HUES6 (cell line): ENCODE measurements at regions not wholly inside any gene's neighbourhood (a gene's known extent, or its start where the extent isn't known, plus 50 kb on each side); places are given as distances from the start of the nearest gene placed in this dataset.

Source experiments
- H3K27ac ChIP-seq: 2 replicates; pipeline ENCODE4 v1.7.0; 2013; ENCODE audit warnings: low read depth, mild to moderate bottlenecking, low read length, inconsistent platforms
- H3K27me3 ChIP-seq: 2 replicates; pipeline ENCODE4 v1.6.1; 2013; ENCODE audit warnings: low read length; ENCODE audit not compliant: control insufficient read depth, insufficient read depth
- H3K36me3 ChIP-seq: 2 replicates; pipeline ENCODE4 v1.6.1; 2013; ENCODE audit warnings: low read length; ENCODE audit not compliant: control insufficient read depth, insufficient read depth
- H3K4me1 ChIP-seq: 2 replicates; pipeline ENCODE4 v1.6.1; 2013; ENCODE audit warnings: low read length; ENCODE audit not compliant: control insufficient read depth, insufficient read depth
- H3K4me3 ChIP-seq: 2 replicates; pipeline ENCODE4 v1.5.1; 2013; ENCODE audit warnings: low read depth, low read length
- H3K9ac ChIP-seq: one replicate; pipeline ENCODE4 v1.6.1; 2013; ENCODE audit warnings: mild to moderate bottlenecking, low read length
- H3K9me3 ChIP-seq: 2 replicates; pipeline ENCODE4 v1.6.1; 2013; ENCODE audit warnings: low read depth, low read length; ENCODE audit not compliant: control insufficient read depth, insufficient read depth

DNA sequence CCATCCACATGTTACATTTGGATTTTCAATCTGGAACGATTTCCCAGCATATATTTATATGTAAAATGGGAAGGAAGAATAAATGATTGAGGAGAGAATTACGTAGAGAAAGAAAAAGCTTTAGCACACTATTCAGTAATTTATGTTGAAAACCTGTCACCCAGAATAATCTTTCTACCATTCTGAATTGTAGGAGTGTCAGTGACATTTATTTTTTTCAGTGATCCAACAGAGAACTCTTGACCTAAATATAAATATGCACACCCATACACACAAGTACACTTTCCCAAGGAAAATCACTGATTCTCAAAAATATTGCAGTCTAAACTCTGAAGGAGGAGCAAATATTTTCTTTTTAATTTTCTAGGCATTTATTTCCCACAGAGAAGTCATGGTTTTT is 140.2 kb upstream of the LRP1B start:
- H3K9me3 ChIP-seq = no peaks in the 10 kb centered on the region
- no peaks in the 10 kb centered on the region for H3K27me3 ChIP-seq
- no peak overlapping the region for H3K4me3 ChIP-seq
- H3K27ac ChIP-seq = no peak overlapping the region
- no peak overlapping the region for H3K9ac ChIP-seq
- no peaks in the 10 kb centered on the region for H3K36me3 ChIP-seq
- no peaks in the 10 kb centered on the region for H3K4me1 ChIP-seq

GRCh38 chr2:142270291-142270690 is 139.5 kb upstream of the LRP1B start:
- Histone ChIP-seq H3K9ac (no peak overlapping the region), H3K27ac (no peak overlapping the region), H3K36me3 (no peaks in the 10 kb centered on the region), H3K4me1 (no peaks in the 10 kb centered on the region), H3K9me3 (no peaks in the 10 kb centered on the region), H3K27me3 (no peaks in the 10 kb centered on the region), H3K4me3 (no peak overlapping the region)

GRCh38 chr2:142259356-142259755 is 128.5 kb upstream of the LRP1B start:
- no peaks in the 10 kb centered on the region for H3K27me3 ChIP-seq

GRCh38 chr2:142254031-142254430 is 123.2 kb upstream of the LRP1B start:
- H3K4me1 ChIP-seq = no peaks in the 10 kb centered on the region
- H3K4me3 ChIP-seq = no peak overlapping the region
- H3K9ac ChIP-seq = no peak overlapping the region

More at GRCh38 chr2:142259356-142259755, 128.5 kb upstream of the LRP1B start:
- Histone ChIP-seq H3K4me1 (no peaks in the 10 kb centered on the region), H3K9ac (no peak overlapping the region), H3K4me3 (no peak overlapping the region), H3K9me3 (no peaks in the 10 kb centered on the region), H3K36me3 (no peaks in the 10 kb centered on the region), H3K27ac (no peak overlapping the region)

DNA sequence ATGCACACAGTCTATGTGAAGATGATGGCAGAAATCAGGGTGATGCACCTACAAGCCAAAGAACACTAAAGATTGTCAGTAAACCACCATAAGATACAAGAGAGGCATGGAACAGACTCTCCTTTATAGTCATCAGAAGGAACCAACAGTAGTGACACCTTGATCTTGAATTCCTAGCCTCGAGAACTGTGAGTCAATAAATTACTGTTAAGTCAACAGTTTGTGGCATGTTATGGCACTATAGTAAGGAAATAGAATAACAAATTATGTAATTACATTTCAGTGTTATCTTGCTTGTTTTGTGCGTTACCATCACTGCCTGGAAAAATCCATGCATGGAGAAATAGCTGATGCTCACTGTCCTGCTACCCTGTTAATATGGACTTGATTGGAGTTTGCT is 110.2 kb upstream of the LRP1B start:
- H3K9me3 ChIP-seq = peaks cover 3% of the 10 kb centered on the region; the same call in 1 of the 2 replicates
- no peaks in the 10 kb centered on the region for H3K4me1 ChIP-seq
- H3K27me3 ChIP-seq = no peaks in the 10 kb centered on the region
- no peak overlapping the region for H3K27ac ChIP-seq
- no peak overlapping the region for H3K4me3 ChIP-seq
- no peaks in the 10 kb centered on the region for H3K36me3 ChIP-seq
- no peak overlapping the region for H3K9ac ChIP-seq

More at GRCh38 chr2:142254031-142254430, 123.2 kb upstream of the LRP1B start:
- Histone ChIP-seq H3K27me3 (no peaks in the 10 kb centered on the region), H3K9me3 (no peaks in the 10 kb centered on the region), H3K27ac (no peak overlapping the region), H3K36me3 (no peaks in the 10 kb centered on the region)

GRCh38 chr2:142236181-142236580 is 105.4 kb upstream of the LRP1B start:
- no peak overlapping the region for H3K27ac ChIP-seq
- no peaks in the 10 kb centered on the region for H3K9me3 ChIP-seq
- H3K4me3 ChIP-seq = no peak overlapping the region
- H3K36me3 ChIP-seq = no peaks in the 10 kb centered on the region
- no peaks in the 10 kb centered on the region for H3K27me3 ChIP-seq
- H3K9ac ChIP-seq = no peak overlapping the region
- H3K4me1 ChIP-seq = no peaks in the 10 kb centered on the region

- no peaks in the 10 kb centered on the region for H3K36me3 ChIP-seq
- H3K9me3 ChIP-seq = no peaks in the 10 kb centered on the region
- H3K4me3 ChIP-seq = no peak overlapping the region
- no peak overlapping the region for H3K9ac ChIP-seq
- no peaks in the 10 kb centered on the region for H3K4me1 ChIP-seq
- H3K27me3 ChIP-seq = no peaks in the 10 kb centered on the region
- H3K27ac ChIP-seq = no peak overlapping the region
Observed at GRCh38 chr2:142234741-142235140, 103.9 kb upstream of the LRP1B start.

- Histone ChIP-seq H3K4me1 (no peaks in the 10 kb centered on the region), H3K27me3 (no peaks in the 10 kb centered on the region), H3K9ac (no peak overlapping the region), H3K9me3 (no peaks in the 10 kb centered on the region), H3K27ac (no peak overlapping the region), H3K36me3 (no peaks in the 10 kb centered on the region), H3K4me3 (no peak overlapping the region)
Observed at GRCh38 chr2:142223309-142223708, 92.5 kb upstream of the LRP1B start.

DNA sequence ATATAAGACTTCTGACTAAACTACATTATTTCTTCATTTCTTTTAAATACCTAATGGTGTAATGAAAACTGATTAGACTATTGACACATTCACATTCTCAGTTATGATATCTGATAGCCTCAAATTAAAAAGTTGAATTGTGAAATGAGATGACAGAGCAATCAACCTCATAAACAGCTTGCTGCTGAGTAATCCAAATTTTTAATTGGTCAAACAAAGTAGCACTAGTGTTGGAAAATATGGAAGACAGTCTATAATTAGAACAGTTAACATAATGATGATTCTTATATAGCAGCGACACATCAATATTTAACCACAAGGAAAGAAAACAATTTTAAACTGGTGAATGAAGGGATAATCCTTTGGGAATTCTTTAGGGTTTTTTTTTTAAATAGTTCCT is 91.9 kb upstream of the LRP1B start:
- no peaks in the 10 kb centered on the region for H3K4me1 ChIP-seq
- H3K27me3 ChIP-seq = no peaks in the 10 kb centered on the region
- H3K9me3 ChIP-seq = no peaks in the 10 kb centered on the region
- H3K36me3 ChIP-seq = no peaks in the 10 kb centered on the region
- no peak overlapping the region for H3K4me3 ChIP-seq
- H3K9ac ChIP-seq = no peak overlapping the region
- H3K27ac ChIP-seq = no peak overlapping the region

GRCh38 chr2:142220901-142221300 is 90.1 kb upstream of the LRP1B start:
- Histone ChIP-seq H3K4me1 (no peaks in the 10 kb centered on the region), H3K27ac (no peak overlapping the region), H3K9ac (no peak overlapping the region), H3K36me3 (no peaks in the 10 kb centered on the region), H3K27me3 (no peaks in the 10 kb centered on the region), H3K4me3 (no peak overlapping the region), H3K9me3 (no peaks in the 10 kb centered on the region)

DNA sequence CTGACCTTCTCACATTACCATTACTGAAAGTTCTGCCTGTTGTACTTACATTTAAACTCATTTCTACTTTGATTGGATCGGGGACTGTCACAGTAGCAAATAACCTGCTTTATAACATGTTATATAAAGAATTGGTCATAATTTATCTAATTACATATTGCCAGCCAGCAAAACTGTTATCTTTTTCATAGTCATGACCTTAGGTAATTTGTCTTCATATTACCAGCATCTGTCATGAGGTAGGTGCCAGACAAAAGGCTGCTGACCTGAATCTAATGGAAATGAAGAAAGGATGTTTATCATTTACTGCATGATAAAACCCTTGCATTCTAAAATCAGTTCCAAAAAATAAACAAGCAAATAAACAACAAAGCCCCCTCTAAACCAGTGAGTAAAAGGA is 89.4 kb upstream of the LRP1B start:
- Histone ChIP-seq H3K27ac (no peak overlapping the region), H3K9me3 (no peaks in the 10 kb centered on the region), H3K36me3 (no peaks in the 10 kb centered on the region), H3K27me3 (no peaks in the 10 kb centered on the region), H3K4me3 (no peak overlapping the region), H3K4me1 (no peaks in the 10 kb centered on the region), H3K9ac (no peak overlapping the region)

GRCh38 chr2:142218471-142218870 is 87.7 kb upstream of the LRP1B start:
- no peaks in the 10 kb centered on the region for H3K27me3 ChIP-seq
- H3K36me3 ChIP-seq = no peaks in the 10 kb centered on the region
- no peaks in the 10 kb centered on the region for H3K4me1 ChIP-seq
- no peak overlapping the region for H3K9ac ChIP-seq
- H3K9me3 ChIP-seq = no peaks in the 10 kb centered on the region
- H3K27ac ChIP-seq = no peak overlapping the region
- no peak overlapping the region for H3K4me3 ChIP-seq
